Stimulated activated CD4-positive, alpha-beta T cell treated with anti-CD3 and anti-CD28 coated beads, Interleukin-2, amount 100 ng/mL, for 4 hours (primary cell): ENCODE measurements at regions not wholly inside any gene's neighbourhood (a gene's known extent, or its start where the extent isn't known, plus 50 kb on each side); places are given as distances from the start of the nearest gene placed in this dataset.

Experiments used
- DNase-seq: peaks from one replicate; pipeline ENCODE4 v3.0.0-alpha.2; 2020; ENCODE audit warnings: low read depth

- no peak for DNase-seq
These were observed 116.9 kb downstream of the POLR2M start for GRCh38 chr15:57823325-57823882.

GRCh38 chr15:57824186-57824585 is 117.7 kb downstream of the POLR2M start:
- DNase-seq = no peak

DNA sequence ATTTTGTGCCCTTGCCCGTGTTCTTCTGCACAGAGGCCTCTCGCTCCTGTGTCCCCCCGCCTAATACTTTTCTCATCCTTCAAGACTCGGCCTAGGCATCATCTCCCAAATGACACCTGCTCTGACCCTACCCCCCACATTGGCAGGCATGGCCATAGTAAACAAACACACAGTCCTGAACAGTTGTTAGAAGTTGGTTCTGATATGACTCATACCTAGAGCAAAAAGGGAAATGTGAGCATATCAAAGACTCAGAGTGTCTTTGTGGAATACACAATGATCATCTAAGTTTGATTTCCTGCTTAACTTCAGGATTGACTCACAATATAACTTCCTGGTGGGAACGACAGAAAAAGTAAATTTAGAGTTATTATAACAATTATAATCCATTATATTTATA is 120.5 kb downstream of the POLR2M start:
- no peak for DNase-seq

DNA sequence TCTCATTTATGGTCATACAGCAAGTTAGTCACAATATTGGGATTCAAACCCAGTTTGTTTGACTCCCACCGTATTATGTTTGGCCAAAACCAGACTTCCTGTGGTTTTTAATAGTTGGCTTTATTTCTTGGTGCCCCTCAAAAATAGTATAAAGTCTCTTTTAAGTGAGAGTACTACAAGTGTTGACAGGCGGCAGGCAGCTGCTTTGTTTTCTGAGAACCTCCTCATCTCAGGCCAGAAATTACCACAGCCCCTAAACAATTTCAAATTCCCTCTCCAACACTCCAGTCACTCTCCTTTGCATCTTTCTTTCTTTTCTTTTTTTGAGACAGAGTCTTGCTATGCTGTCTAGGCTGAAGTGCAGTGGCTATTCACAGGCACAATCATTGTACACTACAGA is 121.5 kb downstream of the POLR2M start:
- DNase-seq = no peak

DNA sequence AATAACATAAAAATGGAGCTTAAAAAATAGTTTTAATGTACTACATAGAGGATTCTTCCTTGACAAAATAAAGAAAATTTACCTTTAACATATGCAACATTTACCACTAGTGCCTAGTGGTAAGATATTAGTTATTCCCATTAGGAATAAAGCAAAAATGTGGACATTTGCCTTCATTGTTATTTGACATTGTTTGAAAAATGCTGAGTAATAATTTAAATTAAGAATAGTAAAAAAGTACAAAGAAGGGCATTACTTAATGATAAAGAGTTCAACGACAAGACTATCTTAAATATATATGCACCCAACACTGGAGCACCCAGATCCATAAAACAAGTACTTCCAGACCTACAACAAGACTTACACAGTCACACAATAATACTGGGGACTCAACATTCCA is 125.7 kb downstream of the POLR2M start:
- DNase-seq = no peak

DNA sequence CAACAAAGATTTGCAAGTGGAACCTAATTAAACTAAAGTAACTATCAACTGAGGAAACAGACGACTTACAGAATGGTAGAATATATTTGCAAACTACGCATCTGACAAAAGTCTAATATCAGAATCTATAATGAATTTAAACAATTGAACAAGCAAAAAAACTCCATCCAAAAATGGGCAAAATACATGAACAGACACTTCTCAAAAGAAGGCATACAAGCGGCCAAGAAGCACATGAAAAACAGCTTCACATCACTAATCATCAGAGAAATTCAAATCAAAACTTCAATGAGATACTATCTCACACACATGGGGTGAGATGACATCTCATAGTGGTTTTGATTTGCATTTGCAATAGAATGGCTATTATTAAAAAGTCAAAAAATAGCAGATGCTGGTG is 128.6 kb downstream of the POLR2M start:
- no peak for DNase-seq

- no peak for DNase-seq
These were observed 142.8 kb downstream of the POLR2M start for GRCh38 chr15:57849317-57849716.

DNA sequence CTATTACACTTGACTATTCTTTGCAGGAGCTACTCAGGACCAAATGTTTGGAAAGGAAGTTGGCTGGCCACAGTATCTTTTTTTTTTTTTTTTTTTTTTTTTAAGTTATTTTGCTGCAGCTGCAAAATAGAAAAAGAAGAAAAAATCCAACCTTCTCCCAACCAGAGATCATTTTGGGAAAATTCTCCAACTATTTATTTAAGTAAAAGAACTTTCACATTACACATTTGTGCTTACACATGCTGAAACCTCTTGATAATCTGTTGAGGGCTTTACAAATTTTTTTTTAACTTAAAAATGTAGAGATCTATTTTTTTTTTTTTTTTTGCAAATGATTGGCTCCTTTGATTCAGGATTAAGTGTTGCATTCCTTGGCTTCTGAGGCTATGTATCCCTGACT is 148.0 kb downstream of the POLR2M start:
- DNase-seq = no peak

GRCh38 chr15:57857871-57858270 is 151.4 kb downstream of the POLR2M start:
- DNase-seq = no peak

DNA sequence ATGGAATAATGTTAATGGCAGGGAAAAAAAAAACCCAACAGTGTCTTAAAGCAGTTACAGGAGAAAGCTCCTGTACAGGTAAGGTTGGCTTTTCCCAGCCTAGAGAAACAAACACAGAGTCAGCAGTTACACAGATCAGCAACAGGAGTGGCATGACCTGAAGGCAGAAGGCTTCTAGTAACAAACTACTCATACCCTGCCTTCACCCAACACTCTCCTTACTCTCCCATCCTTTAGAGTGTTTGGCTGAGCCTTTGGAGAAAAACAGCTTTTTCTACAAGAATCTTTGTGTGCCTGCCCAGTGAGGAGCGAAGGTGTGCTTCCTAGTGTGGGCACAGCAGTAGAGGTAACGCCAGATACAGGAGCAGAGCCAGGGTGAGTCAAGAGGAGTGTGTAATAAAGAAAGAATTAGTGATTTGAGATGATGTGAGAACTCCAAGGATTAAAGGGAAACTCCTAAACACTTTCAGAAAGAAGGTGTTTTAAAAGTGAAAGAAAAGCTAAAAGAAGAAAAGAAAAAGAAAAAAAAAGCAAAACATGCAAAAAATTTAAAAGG is 152.7 kb downstream of the POLR2M start:
- no peak for DNase-seq

GRCh38 chr15:57861034-57861638 is 154.6 kb downstream of the POLR2M start:
- DNase-seq = no peak

GRCh38 chr15:57861815-57862586 is 155.5 kb downstream of the POLR2M start:
- no peak for DNase-seq

DNA sequence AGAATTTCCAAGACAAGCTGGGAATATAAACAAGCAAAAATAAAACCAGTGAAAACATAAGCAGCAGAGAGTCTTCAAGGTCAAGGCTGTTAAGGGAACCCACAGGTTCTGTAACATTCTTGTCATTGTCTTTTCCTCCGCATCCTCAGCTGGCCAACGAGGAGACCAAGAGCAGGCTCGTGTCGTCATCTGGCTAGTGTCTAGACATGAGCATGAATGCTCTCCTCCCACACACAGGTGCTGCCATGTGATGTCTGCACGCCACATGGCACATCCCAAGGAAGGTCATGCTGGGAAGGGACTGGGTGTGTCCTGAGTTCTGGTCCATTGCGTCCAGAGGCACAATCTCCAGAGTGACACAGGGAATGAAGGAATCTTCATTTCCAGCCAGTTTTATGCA is 156.2 kb downstream of the POLR2M start:
- DNase-seq = no peak

DNA sequence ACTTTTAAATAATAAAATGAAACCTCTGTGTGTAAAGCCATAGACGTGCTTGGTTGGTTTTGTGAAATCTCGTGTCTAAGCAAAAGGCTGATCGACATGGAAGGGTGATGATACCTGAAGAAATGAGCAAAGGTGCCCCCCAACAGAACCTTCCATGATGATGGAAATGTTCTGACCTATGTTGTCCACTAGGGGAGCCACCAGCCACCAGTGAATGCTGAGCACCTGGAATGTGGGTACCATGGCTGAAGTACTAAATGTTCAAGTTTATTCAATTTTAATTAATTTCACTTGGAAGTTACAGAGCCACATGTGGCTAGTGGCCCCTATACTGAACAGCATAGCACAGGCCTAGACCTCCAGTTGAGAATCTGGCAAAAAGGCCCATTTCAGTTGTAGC is 158.8 kb downstream of the POLR2M start:
- DNase-seq = no peak

GRCh38 chr15:57866149-57866736 is 159.7 kb downstream of the POLR2M start:
- peak; percentile 6 for DNase-seq

- DNase-seq = no peak
These were observed 161.7 kb downstream of the POLR2M start for GRCh38 chr15:57867970-57868798.

- no peak for DNase-seq
These were observed 164.2 kb downstream of the POLR2M start for GRCh38 chr15:57870667-57871066.

- DNase-seq = no peak
These were observed 165.9 kb downstream of the POLR2M start for GRCh38 chr15:57872281-57873030.

DNA sequence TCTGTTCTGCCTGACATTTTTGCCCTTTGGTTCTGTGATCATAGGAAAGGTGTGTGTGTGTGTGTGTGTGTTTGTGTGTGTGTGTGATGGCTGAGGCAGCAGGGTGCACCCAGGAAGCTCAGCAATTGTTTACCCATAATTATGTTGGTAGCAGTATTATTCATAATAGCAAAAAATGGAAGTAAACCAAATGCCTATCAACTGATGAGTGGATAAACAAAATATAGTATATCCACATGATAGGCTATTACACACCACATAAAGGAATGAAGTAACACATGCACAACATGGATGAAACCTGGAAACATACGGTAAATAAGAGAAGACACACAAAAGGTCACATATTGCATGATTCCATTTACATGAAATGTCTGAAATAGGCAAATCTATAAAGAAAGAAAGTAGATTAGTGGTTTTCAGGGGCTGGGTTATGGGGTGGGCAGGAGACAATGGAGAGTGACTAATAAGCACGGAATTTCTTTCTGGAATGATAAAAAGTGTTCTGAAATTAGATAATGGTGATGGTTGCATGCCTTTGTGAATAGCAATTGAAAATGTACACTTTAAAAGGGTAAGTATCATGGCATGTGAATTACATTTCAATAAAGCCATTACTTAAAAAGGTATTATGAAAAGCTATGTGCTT is 167.2 kb downstream of the POLR2M start:
- DNase-seq = no peak

GRCh38 chr15:57875347-57875746 is 168.8 kb downstream of the POLR2M start:
- DNase-seq = no peak

- no peak for DNase-seq
These were observed 172.1 kb downstream of the POLR2M start for GRCh38 chr15:57878573-57878972.
